Gastrocnemius medialis (tissue), 4 donors: ENCODE measurements at regions not wholly inside any gene's neighbourhood (a gene's known extent, or its start where the extent isn't known, plus 50 kb on each side); places are given as distances from the start of the nearest gene placed in this dataset.

Source experiments
- ATAC-seq, 2 donors: fragments of 150-250 bp; one replicate each; pipeline ENCODE4 v1.9.1; 2016
- DNase-seq, 2 donors: peaks; one replicate each; pipeline ENCODE4 v3.0.0-alpha.2; 2019
- H3K27ac ChIP-seq, 4 donors: fragments of 200-600 bp; sonication (generic); 1 replicate in 1 of 4; 2 replicates in 3 of 4; pipeline ENCODE4 v1.5.1; 2016 to 2018; ENCODE audit warnings: mild to moderate bottlenecking in 2 of 4, moderate library complexity in 1 of 4
- H3K27me3 ChIP-seq, 3 donors: fragments of 200-600 bp; sonication (generic) in 2 of 3; 1 replicate in 1 of 3; 2 replicates in 2 of 3; pipeline versions ENCODE4 v1.5.1 to v1.6.0; 2016 to 2019; ENCODE audit warnings: mild to moderate bottlenecking in 1 of 3, moderate library complexity in 1 of 3
- H3K36me3 ChIP-seq, 2 donors: fragments of 200-600 bp; sonication (generic) in 1 of 2; one replicate each; pipeline ENCODE4 v1.5.1; 2017 to 2018
- H3K4me1 ChIP-seq, 2 donors: fragments of 200-600 bp; sonication (generic) in 1 of 2; one replicate each; pipeline ENCODE4 v1.5.1; 2016 to 2017; ENCODE audit warnings: mild to moderate bottlenecking in 2 of 2
- H3K4me3 ChIP-seq, 4 donors: fragments of 200-600 bp; sonication (generic) in 3 of 4; 1 replicate in 1 of 4; 2 replicates in 3 of 4; pipeline ENCODE4 v1.5.1; 2016 to 2019; ENCODE audit warnings: mild to moderate bottlenecking in 2 of 4
- H3K9me3 ChIP-seq, 3 donors: fragments of 200-600 bp; sonication (generic) in 2 of 3; 1 replicate in 1 of 3; 2 replicates in 2 of 3; pipeline ENCODE4 v1.5.1; 2016 to 2019
- CTCF ChIP-seq, 5 experiments: fragments of 450-650 bp in 3 of 5; fragments of 200-600 bp in 2 of 5; sonication (generic) in 2 of 5; IDR thresholded peaks in 4 of 5; conservative IDR thresholded peaks in 1 of 5; 1 replicate in 4 of 5; 2 replicates in 1 of 5; pipeline ENCODE4 v1.5.1; 2016 to 2019; ENCODE audit warnings: antibody characterized with exemption in 5 of 5, mild to moderate bottlenecking in 3 of 5, moderate library complexity in 3 of 5
- POLR2A ChIP-seq, 2 donors: fragments of 450-650 bp; IDR thresholded peaks; one replicate each; pipeline ENCODE4 v1.6.1; 2017; ENCODE audit warnings: antibody characterized with exemption in 2 of 2, mild to moderate bottlenecking in 2 of 2, moderate library complexity in 2 of 2
- in situ Hi-C, 4 donors: fragments of 200-750 bp; cut with MboI; loops; one replicate each; pipeline versions ENCODE4 v1.15.0 to v1.8.0; 2017; ENCODE audit warnings: low sequenced_read_pairs in 4 of 4
- intact Hi-C: fragments of 100-400 bp; cut with DNase I; formaldehyde crosslinking; loops from one replicate; pipeline ENCODE4 v1.15.1; 2023; ENCODE audit warnings: low total_unique reads

GRCh38 chr3:94564247-94564646 is 501.4 kb downstream of the NSUN3 start:
- TF ChIP-seq CTCF (IDR thresholded peaks at IDR 0.05 in 4 of 5, conservative IDR thresholded peaks at IDR 0.05 in 1 of 5) (no peak), POLR2A (IDR thresholded peaks at IDR 0.05) (no peak)
- Histone ChIP-seq H3K27me3 (no peaks in the 10 kb centered on the region), H3K27ac (no peak overlapping the region), H3K4me1 (no peaks in the 10 kb centered on the region), H3K9me3 (no peaks in the 10 kb centered on the region), H3K36me3 (no peaks in the 10 kb centered on the region), H3K4me3 (no peak overlapping the region)
- DNase-seq (no peak), ATAC-seq (no peak)
- in situ Hi-C loops (no loop called here), intact Hi-C loops (no loop called here)

- ATAC-seq: no peak
- Histone ChIP-seq H3K27me3 (no peaks in the 10 kb centered on the region), H3K36me3 (no peaks in the 10 kb centered on the region), H3K4me3 (no peak overlapping the region), H3K4me1 (no peaks in the 10 kb centered on the region), H3K27ac (no peak overlapping the region), H3K9me3 (no peaks in the 10 kb centered on the region)
- in situ Hi-C loops: no loop called here
- TF ChIP-seq CTCF (IDR thresholded peaks at IDR 0.05 in 4 of 5, conservative IDR thresholded peaks at IDR 0.05 in 1 of 5): no peak
- TF ChIP-seq POLR2A (IDR thresholded peaks at IDR 0.05): no peak
- DNase-seq: no peak
- intact Hi-C loops: no loop called here
Measured at GRCh38 chr3:94568041-94568440, 505.2 kb downstream of the NSUN3 start.

GRCh38 chr3:94573337-94573736 is 510.5 kb downstream of the NSUN3 start:
- no peak for TF ChIP-seq POLR2A (IDR thresholded peaks at IDR 0.05)
- no peak for TF ChIP-seq CTCF (IDR thresholded peaks at IDR 0.05 in 4 of 5, conservative IDR thresholded peaks at IDR 0.05 in 1 of 5)
- in situ Hi-C loops: no loop called here
- no peaks in the 10 kb centered on the region for H3K36me3 ChIP-seq
- no peak overlapping the region for H3K27ac ChIP-seq
- no peaks in the 10 kb centered on the region for H3K9me3 ChIP-seq
- DNase-seq (no peak), ATAC-seq (no peak)
- H3K27me3 ChIP-seq: no peaks in the 10 kb centered on the region
- intact Hi-C loops: loop anchor here (1.0 kb wide), 1 partner anchor 17 kb away; no protein-coding TSS in a partner anchor
- H3K4me3 ChIP-seq: no peak overlapping the region
- H3K4me1 ChIP-seq: no peaks in the 10 kb centered on the region

GRCh38 chr3:94587291-94587690 is 524.4 kb downstream of the NSUN3 start:
- H3K4me1 ChIP-seq: no peaks in the 10 kb centered on the region
- in situ Hi-C loops (no loop called here), intact Hi-C loops (no loop called here)
- H3K36me3 ChIP-seq: no peaks in the 10 kb centered on the region
- ATAC-seq: no peak
- H3K4me3 ChIP-seq: no peak overlapping the region
- no peaks in the 10 kb centered on the region for H3K9me3 ChIP-seq
- H3K27ac ChIP-seq: no peak overlapping the region
- no peak for DNase-seq
- TF ChIP-seq CTCF (IDR thresholded peaks at IDR 0.05 in 4 of 5, conservative IDR thresholded peaks at IDR 0.05 in 1 of 5) (no peak), POLR2A (IDR thresholded peaks at IDR 0.05) (no peak)
- no peaks in the 10 kb centered on the region for H3K27me3 ChIP-seq

- no peaks in the 10 kb centered on the region for H3K27me3 ChIP-seq
- no peak overlapping the region for H3K27ac ChIP-seq
- TF ChIP-seq POLR2A (IDR thresholded peaks at IDR 0.05): no peak
- no peak for TF ChIP-seq CTCF (IDR thresholded peaks at IDR 0.05 in 4 of 5, conservative IDR thresholded peaks at IDR 0.05 in 1 of 5)
- intact Hi-C loops (no loop called here), in situ Hi-C loops (no loop called here)
- no peaks in the 10 kb centered on the region for H3K9me3 ChIP-seq
- no peaks in the 10 kb centered on the region for H3K4me1 ChIP-seq
- DNase-seq (no peak), ATAC-seq (no peak)
- no peak overlapping the region for H3K4me3 ChIP-seq
- no peaks in the 10 kb centered on the region for H3K36me3 ChIP-seq
Measured at GRCh38 chr3:94593526-94594150, 530.8 kb downstream of the NSUN3 start.
